Liver (tissue), 8 donors: ENCODE measurements at regions not wholly inside any gene's neighbourhood (a gene's known extent, or its start where the extent isn't known, plus 50 kb on each side); places are given as distances from the start of the nearest gene placed in this dataset.

Source experiments
- DNase-seq: peaks from one replicate; pipeline ENCODE4 v3.0.0-alpha.2; 2017; ENCODE audit warnings: low spot score
- H3K27ac ChIP-seq, 2 donors: one replicate each; pipeline ENCODE4 v1.7.0; 2013; ENCODE audit warnings: inconsistent platforms in 2 of 2, low read length in 2 of 2, control low read depth in 1 of 2, low read depth in 1 of 2, mild to moderate bottlenecking in 1 of 2
- H3K27me3 ChIP-seq, 4 donors: one replicate each; pipeline versions ENCODE4 v1.6.1 to v1.7.0; 2013; ENCODE audit warnings: low read length in 3 of 4, inconsistent platforms in 1 of 4, mild to moderate bottlenecking in 1 of 4, moderate library complexity in 1 of 4; ENCODE audit not compliant: control insufficient read depth in 4 of 4, insufficient read depth in 4 of 4
- H3K36me3 ChIP-seq, 4 donors: one replicate each; pipeline versions ENCODE4 v1.6.1 to v1.7.0; 2013; ENCODE audit warnings: low read length in 3 of 4, mild to moderate bottlenecking in 3 of 4, low read depth in 1 of 4, moderate library complexity in 1 of 4; ENCODE audit not compliant: control insufficient read depth in 4 of 4, insufficient read depth in 3 of 4
- H3K4me1 ChIP-seq, 4 donors: one replicate each; pipeline versions ENCODE4 v1.6.1 to v1.7.0; 2013; ENCODE audit warnings: low read length in 3 of 4, mild to moderate bottlenecking in 3 of 4, moderate library complexity in 1 of 4; ENCODE audit not compliant: control insufficient read depth in 4 of 4, insufficient read depth in 4 of 4
- H3K4me3 ChIP-seq, 3 donors: one replicate each; pipeline versions ENCODE4 v1.6.1 to v1.7.0; 2013; ENCODE audit warnings: low read length in 3 of 3, control low read depth in 1 of 3, low read depth in 1 of 3, mild to moderate bottlenecking in 1 of 3
- H3K9ac ChIP-seq, 2 donors: one replicate each; pipeline ENCODE4 v1.7.0; 2013; ENCODE audit warnings: low read length in 2 of 2, mild to moderate bottlenecking in 2 of 2, moderate library complexity in 2 of 2, control low read depth in 1 of 2, low read depth in 1 of 2
- H3K9me3 ChIP-seq, 4 donors: one replicate each; pipeline versions ENCODE4 v1.6.1 to v1.7.0; 2013; ENCODE audit warnings: low read length in 3 of 4; ENCODE audit not compliant: control insufficient read depth in 4 of 4
- ATF3 ChIP-seq: IDR thresholded peaks from 2 replicates; pipeline ENCODE4 v1.6.1; 2016; ENCODE audit warnings: antibody characterized with exemption
- CTCF ChIP-seq: fragments of 150-350 bp; IDR thresholded peaks from 2 replicates; pipeline ENCODE4 v1.5.1; 2017; ENCODE audit warnings: improper control_type of control experiment, low read depth, low read length; ENCODE audit not compliant: missing input control
- EGR1 ChIP-seq, 2 donors: IDR thresholded peaks; 2 replicates each; pipeline ENCODE4 v1.6.1; 2016 to 2018; ENCODE audit warnings: antibody characterized with exemption in 2 of 2, low read depth in 2 of 2
- FOXA1 ChIP-seq: IDR thresholded peaks from 2 replicates; pipeline ENCODE4 v1.6.1; 2016; ENCODE audit warnings: antibody characterized with exemption
- FOXA2 ChIP-seq: IDR thresholded peaks from 2 replicates; pipeline ENCODE4 v1.6.1; 2016; ENCODE audit warnings: antibody characterized with exemption
- GABPA ChIP-seq, 2 donors: IDR thresholded peaks in 1 of 2; conservative IDR thresholded peaks in 1 of 2; 2 replicates each; pipeline ENCODE4 v1.6.1; 2016; ENCODE audit warnings: antibody characterized with exemption in 2 of 2, mild to moderate bottlenecking in 1 of 2, moderate library complexity in 1 of 2
- HNF4A ChIP-seq, 2 donors: conservative IDR thresholded peaks; 2 replicates each; pipeline ENCODE4 v1.6.1; 2016; ENCODE audit warnings: antibody characterized with exemption in 2 of 2, mild to moderate bottlenecking in 2 of 2
- HNF4G ChIP-seq: IDR thresholded peaks from 2 replicates; pipeline ENCODE4 v1.6.1; 2016; ENCODE audit warnings: antibody characterized with exemption
- JUND ChIP-seq, 2 donors: IDR thresholded peaks; 2 replicates each; pipeline ENCODE4 v1.6.1; 2016; ENCODE audit warnings: antibody characterized with exemption in 2 of 2
- MAX ChIP-seq: IDR thresholded peaks from 2 replicates; pipeline ENCODE4 v1.6.1; 2016; ENCODE audit warnings: antibody characterized with exemption
- NR2F2 ChIP-seq: IDR thresholded peaks from 2 replicates; pipeline ENCODE4 v1.6.1; 2016; ENCODE audit warnings: antibody characterized with exemption
- RAD21 ChIP-seq, 2 donors: IDR thresholded peaks; 2 replicates each; pipeline ENCODE4 v1.6.1; 2016; ENCODE audit warnings: antibody characterized with exemption in 2 of 2, mild to moderate bottlenecking in 2 of 2
- REST ChIP-seq: IDR thresholded peaks from 2 replicates; pipeline ENCODE4 v1.6.1; 2016; ENCODE audit warnings: antibody characterized with exemption, mild to moderate bottlenecking
- RXRA ChIP-seq, 2 donors: IDR thresholded peaks; 2 replicates each; pipeline ENCODE4 v1.6.1; 2017 to 2018; ENCODE audit warnings: antibody characterized with exemption in 2 of 2, mild to moderate bottlenecking in 1 of 2
- SP1 ChIP-seq: IDR thresholded peaks from 2 replicates; pipeline ENCODE4 v1.6.1; 2018; ENCODE audit warnings: antibody characterized with exemption, mild to moderate bottlenecking
- TAF1 ChIP-seq: conservative IDR thresholded peaks from 2 replicates; pipeline ENCODE4 v1.6.1; 2016; ENCODE audit warnings: antibody characterized with exemption, mild to moderate bottlenecking
- YY1 ChIP-seq: IDR thresholded peaks from 2 replicates; pipeline ENCODE4 v1.6.1; 2016; ENCODE audit warnings: antibody characterized with exemption, mild to moderate bottlenecking
- ZBTB33 ChIP-seq: IDR thresholded peaks from 2 replicates; pipeline ENCODE4 v1.6.1; 2016; ENCODE audit warnings: antibody characterized with exemption
- WGBS: extraction: QIAGEN DNeasy Blood & Tissue Kit; methylation state at CpG from one replicate; pipeline ENCODE4 v1.1.7; 2013; 5-methylcytosine and 5-hydroxymethylcytosine counted together
- donor health status: healthy.
- donor health status: healthy.
- donor health status: healthy.
- donor health status: healthy.
- donor health status: healthy.

- Histone ChIP-seq H3K9ac (no peak overlapping the region), H3K9me3 (no peaks in the 10 kb centered on the region), H3K36me3 (no peaks in the 10 kb centered on the region), H3K27ac (no peak overlapping the region), H3K4me1 (no peaks in the 10 kb centered on the region), H3K4me3 (no peak overlapping the region), H3K27me3 (no peaks in the 10 kb centered on the region)
- DNase-seq = no peak
- TF ChIP-seq CTCF (no peak), EGR1 (IDR thresholded peaks at IDR 0.05; ENCODE audit: low read depth in 2 of 2) (no peak), GABPA (IDR thresholded peaks at IDR 0.05 in 1 of 2, conservative IDR thresholded peaks at IDR 0.05 in 1 of 2) (no peak), REST (no peak), FOXA2 (no peak), FOXA1 (no peak), ZBTB33 (no peak), MAX (no peak), TAF1 (no peak), NR2F2 (no peak), SP1 (no peak), ATF3 (no peak), HNF4A (conservative IDR thresholded peaks at IDR 0.05) (no peak)
- 62% methylated on average over 1 of the region's 1 CpG for WGBS
Observed at GRCh38 chr10:81219758-81220157, 655.2 kb upstream of the NRG3 start.

- TF ChIP-seq RAD21 (IDR thresholded peaks at IDR 0.05) (no peak), HNF4G (no peak), CTCF (no peak), YY1 (no peak), TAF1 (no peak), ZBTB33 (no peak), FOXA2 (no peak), JUND (IDR thresholded peaks at IDR 0.05) (no peak), GABPA (IDR thresholded peaks at IDR 0.05 in 1 of 2, conservative IDR thresholded peaks at IDR 0.05 in 1 of 2) (no peak), RXRA (IDR thresholded peaks at IDR 0.05) (no peak)
Observed at GRCh38 chr10:81248886-81249285, 626.1 kb upstream of the NRG3 start.

More at GRCh38 chr10:81248886-81249285, 626.1 kb upstream of the NRG3 start:
- H3K9me3 ChIP-seq = no peaks in the 10 kb centered on the region
- no peak overlapping the region for H3K9ac ChIP-seq
- no peak overlapping the region for H3K27ac ChIP-seq
- no peak overlapping the region for H3K4me3 ChIP-seq
- 70% methylated on average over 3 of the region's 3 CpGs for WGBS
- no peaks in the 10 kb centered on the region for H3K36me3 ChIP-seq
- no peaks in the 10 kb centered on the region for H3K4me1 ChIP-seq
- DNase-seq = no peak
- H3K27me3 ChIP-seq = no peaks in the 10 kb centered on the region
